B cell (primary cell): ENCODE measurements at regions not wholly inside any gene's neighbourhood (a gene's known extent, or its start where the extent isn't known, plus 50 kb on each side); places are given as distances from the start of the nearest gene placed in this dataset.

Experiments used
- ATAC-seq: fragments of 200-7000 bp; cut with Tn5 transposase; one replicate; pipeline ENCODE4 v1.10.0; 2021; ENCODE audit warnings: low read depth, mild to moderate bottlenecking, moderate number of reproducible peaks, moderate library complexity
- CTCF ChIA-PET: fragments of 350-600 bp; sonication (Branson Sonifier 250); formaldehyde crosslinking; loops from one replicate; lab custom pipeline; 2021; ENCODE audit warnings: antibody characterized with exemption, inconsistent platforms; lab: Charles Lee
- POLR2A ChIA-PET: fragments of 350-600 bp; sonication (Branson Sonifier 250); formaldehyde crosslinking; loops from one replicate; lab custom pipeline; 2021; ENCODE audit warnings: antibody characterized with exemption; lab: Charles Lee
- DNase-seq: peaks from one replicate; pipeline ENCODE4 v3.0.0; 2013
- H2AFZ ChIP-seq: 2 replicates; pipeline ENCODE4 v1.6.1; 2012; ENCODE audit warnings: mild to moderate bottlenecking, low read depth, low read length; ENCODE audit not compliant: insufficient read depth, poor library complexity, severe bottlenecking
- H3K27ac ChIP-seq, 2 donors: 1 replicate in 1 of 2; 2 replicates in 1 of 2; pipeline ENCODE4 v1.5.1; 2012 to 2013; ENCODE audit warnings: low read length in 2 of 2, mild to moderate bottlenecking in 2 of 2, moderate library complexity in 1 of 2
- H3K27me3 ChIP-seq, 4 experiments: fragments of 200-600 bp in 1 of 4; sonication (generic) in 1 of 4; replicated peaks in 1 of 4; 1 replicate in 2 of 4; 2 replicates in 2 of 4; pipeline versions ENCODE4 v1.6.1 to v1.7.0; 2013 to 2016; ENCODE audit warnings: low read length in 3 of 4, mild to moderate bottlenecking in 2 of 4, mixed read lengths in 1 of 4, moderate library complexity in 1 of 4; ENCODE audit not compliant: insufficient read depth in 4 of 4, control insufficient read depth in 3 of 4; ENCODE audit errors: control extremely low read depth in 1 of 4
- H3K36me3 ChIP-seq, 2 experiments: replicated peaks in 1 of 2; 1 replicate in 1 of 2; 2 replicates in 1 of 2; pipeline versions ENCODE4 v1.6.1 to v1.7.1; 2013; ENCODE audit warnings: low read length in 1 of 2; ENCODE audit not compliant: insufficient read depth in 2 of 2, control insufficient read depth in 1 of 2; ENCODE audit errors: control extremely low read depth in 1 of 2, extremely low read depth in 1 of 2
- H3K4me1 ChIP-seq, 2 donors: fragments of 200-600 bp in 1 of 2; sonication (generic) in 1 of 2; 1 replicate in 1 of 2; 2 replicates in 1 of 2; pipeline versions ENCODE4 v1.5.1 to v1.6.1; 2013 to 2017; ENCODE audit warnings: low read length in 2 of 2; ENCODE audit not compliant: control insufficient read depth in 2 of 2, insufficient read depth in 2 of 2
- H3K4me2 ChIP-seq: replicated peaks from 2 replicates; pipeline ENCODE3; 2012; ENCODE audit warnings: mild to moderate bottlenecking, low read depth, low read length; ENCODE audit not compliant: poor library complexity, severe bottlenecking
- H3K4me3 ChIP-seq, 5 experiments: fragments of 200-600 bp in 1 of 5; sonication (generic) in 1 of 5; 1 replicate in 3 of 5; 2 replicates in 2 of 5; pipeline versions ENCODE4 v1.5.1 to v1.7.0; 2011 to 2016; ENCODE audit warnings: low read length in 4 of 5, mild to moderate bottlenecking in 4 of 5, low read depth in 2 of 5, control low read depth in 1 of 5, moderate library complexity in 1 of 5; ENCODE audit not compliant: insufficient read depth in 1 of 5; ENCODE audit errors: control extremely low read depth in 1 of 5, extremely low read depth in 1 of 5
- H3K79me2 ChIP-seq: fragments of 200-600 bp; sonication (generic); one replicate; pipeline ENCODE4 v1.6.0; 2016; ENCODE audit warnings: low read length; ENCODE audit not compliant: control insufficient read depth, insufficient read depth
- H3K9ac ChIP-seq: fragments of 200-600 bp; sonication (generic); 2 replicates; pipeline ENCODE4 v1.6.1; 2017; ENCODE audit warnings: mild to moderate bottlenecking, low read length, moderate library complexity
- H3K9me3 ChIP-seq, 3 donors: one replicate each; pipeline versions ENCODE4 v1.6.1 to v1.7.1; 2013; ENCODE audit warnings: low read length in 2 of 3; ENCODE audit not compliant: control insufficient read depth in 2 of 3, insufficient read depth in 1 of 3; ENCODE audit errors: control extremely low read depth in 1 of 3
- H4K20me1 ChIP-seq: 2 replicates; pipeline ENCODE4 v1.6.0; 2012; ENCODE audit warnings: mild to moderate bottlenecking, low read length; ENCODE audit not compliant: insufficient read depth, control insufficient read depth, poor library complexity, severe bottlenecking
- H3K27ac Mint-ChIP-seq: one replicate; pipeline ENCODE4 v1.8.0; 2021; ENCODE audit warnings: mixed read lengths
- H3K27me3 Mint-ChIP-seq: one replicate; pipeline ENCODE4 v1.8.0; 2021; ENCODE audit warnings: mixed read lengths
- H3K4me1 Mint-ChIP-seq: one replicate; pipeline ENCODE4 v1.8.0; 2021; ENCODE audit warnings: mixed read lengths
- H3K4me3 Mint-ChIP-seq: one replicate; pipeline ENCODE4 v1.8.0; 2021; ENCODE audit warnings: mixed read lengths
- H3K9me3 Mint-ChIP-seq: one replicate; pipeline ENCODE4 v1.8.0; 2022; ENCODE audit warnings: mixed read lengths; ENCODE audit not compliant: insufficient read depth
- EZH2 ChIP-seq: IDR thresholded peaks from 2 replicates; pipeline ENCODE4 v1.6.1; 2012; ENCODE audit warnings: borderline replicate concordance, low read depth, mild to moderate bottlenecking, moderate library complexity, low read length; ENCODE audit not compliant: insufficient read depth, poor library complexity, severe bottlenecking
- WGBS: methylation state at CpG from one replicate; pipeline ENCODE4 v1.1.5; 2013; ENCODE audit warnings: missing lambda C conversion rate; ENCODE audit not compliant: insufficient coverage; 5-methylcytosine and 5-hydroxymethylcytosine counted together
- intact Hi-C: fragments of 100-400 bp; cut with micrococcal nuclease; formaldehyde crosslinking; loops from one replicate; pipeline ENCODE4 v1.10.0; 2022
- TF ChIP-seq, protein P1 (sequence below): fragments of 200-600 bp; IDR thresholded peaks from one replicate; pipeline ENCODE4 v1.8.0; 2022; ENCODE audit warnings: antibody characterized with exemption, mild to moderate bottlenecking

DNA sequence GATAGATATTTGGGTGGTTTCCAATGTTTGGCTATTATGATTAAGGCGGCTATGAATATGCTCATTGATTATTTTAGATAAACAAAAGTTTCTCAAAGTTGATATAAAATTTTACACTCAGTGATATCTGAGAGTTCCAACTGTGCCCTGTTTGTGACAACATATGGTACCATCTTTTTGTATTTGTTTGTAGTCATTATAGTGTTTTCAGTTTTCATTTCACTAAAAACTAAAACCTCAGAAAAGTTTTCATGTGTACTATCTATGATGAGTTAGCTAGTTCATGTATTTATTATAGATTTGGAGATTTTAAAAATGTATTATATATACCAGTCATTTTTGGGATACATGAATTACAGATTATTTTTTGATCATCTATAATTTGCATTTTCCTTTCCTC is 1111.4 kb downstream of the CDH18 start:
- Histone ChIP-seq H3K27me3 (no peaks in the 10 kb centered on the region), H3K4me1 (no peaks in the 10 kb centered on the region), H3K9ac (no peak overlapping the region), H3K4me2 (no peak overlapping the region), H4K20me1 (no peaks in the 10 kb centered on the region), H3K9me3 (no peaks in the 10 kb centered on the region), H2AFZ (no peak overlapping the region), H3K4me3 (no peak overlapping the region), H3K27ac (no peak overlapping the region), H3K36me3 (no peaks in the 10 kb centered on the region), H3K79me2 (no peaks in the 10 kb centered on the region)
- no peak for ATAC-seq
- no peaks in the 10 kb centered on the region for H3K9me3 Mint-ChIP-seq
- H3K27me3 Mint-ChIP-seq, result no peaks in the 10 kb centered on the region
- TF ChIP-seq, protein P1, sequence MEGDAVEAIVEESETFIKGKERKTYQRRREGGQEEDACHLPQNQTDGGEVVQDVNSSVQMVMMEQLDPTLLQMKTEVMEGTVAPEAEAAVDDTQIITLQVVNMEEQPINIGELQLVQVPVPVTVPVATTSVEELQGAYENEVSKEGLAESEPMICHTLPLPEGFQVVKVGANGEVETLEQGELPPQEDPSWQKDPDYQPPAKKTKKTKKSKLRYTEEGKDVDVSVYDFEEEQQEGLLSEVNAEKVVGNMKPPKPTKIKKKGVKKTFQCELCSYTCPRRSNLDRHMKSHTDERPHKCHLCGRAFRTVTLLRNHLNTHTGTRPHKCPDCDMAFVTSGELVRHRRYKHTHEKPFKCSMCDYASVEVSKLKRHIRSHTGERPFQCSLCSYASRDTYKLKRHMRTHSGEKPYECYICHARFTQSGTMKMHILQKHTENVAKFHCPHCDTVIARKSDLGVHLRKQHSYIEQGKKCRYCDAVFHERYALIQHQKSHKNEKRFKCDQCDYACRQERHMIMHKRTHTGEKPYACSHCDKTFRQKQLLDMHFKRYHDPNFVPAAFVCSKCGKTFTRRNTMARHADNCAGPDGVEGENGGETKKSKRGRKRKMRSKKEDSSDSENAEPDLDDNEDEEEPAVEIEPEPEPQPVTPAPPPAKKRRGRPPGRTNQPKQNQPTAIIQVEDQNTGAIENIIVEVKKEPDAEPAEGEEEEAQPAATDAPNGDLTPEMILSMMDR, result no peak
- TF ChIP-seq EZH2, result no peak
- no peak overlapping the region for H3K27ac Mint-ChIP-seq
- no peak for DNase-seq
- CTCF ChIA-PET, result no interaction called here
- no CpG with 5 or more reads among the region's 1 CpG for WGBS
- H3K4me3 Mint-ChIP-seq, result no peak overlapping the region
- POLR2A ChIA-PET, result no interaction called here
- intact Hi-C loops, result no loop called here
- no peaks in the 10 kb centered on the region for H3K4me1 Mint-ChIP-seq

DNA sequence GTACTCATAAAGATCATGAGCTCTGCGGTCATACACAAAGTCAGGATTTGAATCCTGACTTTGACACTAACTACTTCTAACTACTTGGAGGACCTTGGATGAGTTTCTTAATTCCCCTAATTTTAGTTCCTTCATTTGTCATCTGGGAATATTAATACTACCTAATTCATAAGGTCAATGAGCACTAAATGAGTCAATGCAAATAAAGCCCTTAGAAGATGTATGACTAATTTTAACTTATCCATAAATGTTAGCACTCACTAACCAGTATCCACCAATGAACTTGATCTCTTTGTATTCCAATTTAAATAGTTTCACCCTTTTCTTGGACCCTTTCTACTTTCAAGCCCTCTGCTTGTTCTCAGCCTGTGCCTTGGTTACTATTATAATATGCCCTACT is 1106.4 kb downstream of the CDH18 start:
- no peak overlapping the region for H3K4me3 Mint-ChIP-seq
- H3K9ac ChIP-seq, result no peak overlapping the region
- no peak overlapping the region for H3K27ac ChIP-seq
- H3K36me3 ChIP-seq, result no peaks in the 10 kb centered on the region
- no peak for ATAC-seq
- H3K4me2 ChIP-seq, result no peak overlapping the region
- H3K27me3 Mint-ChIP-seq, result peaks cover 3% of the 10 kb centered on the region
- intact Hi-C loops, result no loop called here
- H3K4me1 ChIP-seq, result no peaks in the 10 kb centered on the region
- H2AFZ ChIP-seq, result no peak overlapping the region
- no peaks in the 10 kb centered on the region for H4K20me1 ChIP-seq
- H3K4me1 Mint-ChIP-seq, result no peaks in the 10 kb centered on the region
- ChIA-PET POLR2A (no interaction called here), CTCF (no interaction called here)
- no CpG with 5 or more reads among the region's 1 CpG for WGBS
- H3K9me3 Mint-ChIP-seq, result no peaks in the 10 kb centered on the region
- no peak for TF ChIP-seq EZH2
- TF ChIP-seq, protein P1, result no peak
- H3K9me3 ChIP-seq, result no peaks in the 10 kb centered on the region
- H3K79me2 ChIP-seq, result no peaks in the 10 kb centered on the region
- no peak overlapping the region for H3K4me3 ChIP-seq
- no peaks in the 10 kb centered on the region for H3K27me3 ChIP-seq
- H3K27ac Mint-ChIP-seq, result no peak overlapping the region
- DNase-seq, result no peak
